GM10248 (cell line): ENCODE measurements at regions not wholly inside any gene's neighbourhood (a gene's known extent, or its start where the extent isn't known, plus 50 kb on each side); places are given as distances from the start of the nearest gene placed in this dataset.

Source experiments
- CTCF ChIA-PET: fragments of 300-600 bp; sonication (Branson Sonifier 250); formaldehyde crosslinking; extraction: SDS; loops from one replicate; lab custom pipeline; 2021; ENCODE audit warnings: antibody characterized with exemption; lab: Yijun Ruan, JAX
- POLR2A ChIA-PET: fragments of 350-650 bp; sonication (Branson Sonifier 250); formaldehyde crosslinking; extraction: SDS; loops from one replicate; lab custom pipeline; 2020; ENCODE audit warnings: antibody characterized with exemption; lab: Yijun Ruan, JAX
- DNase-seq: peaks from one replicate; pipeline ENCODE4 v3.0.0; 2012; ENCODE audit errors: extremely low spot score
- TF ChIP-seq, protein P1 (sequence below): IDR thresholded peaks from 2 replicates; pipeline ENCODE4 v1.5.1; 2012; ENCODE audit warnings: mild to moderate bottlenecking, low read depth; ENCODE audit errors: extremely low read depth, missing control alignments, control extremely low read depth

DNA sequence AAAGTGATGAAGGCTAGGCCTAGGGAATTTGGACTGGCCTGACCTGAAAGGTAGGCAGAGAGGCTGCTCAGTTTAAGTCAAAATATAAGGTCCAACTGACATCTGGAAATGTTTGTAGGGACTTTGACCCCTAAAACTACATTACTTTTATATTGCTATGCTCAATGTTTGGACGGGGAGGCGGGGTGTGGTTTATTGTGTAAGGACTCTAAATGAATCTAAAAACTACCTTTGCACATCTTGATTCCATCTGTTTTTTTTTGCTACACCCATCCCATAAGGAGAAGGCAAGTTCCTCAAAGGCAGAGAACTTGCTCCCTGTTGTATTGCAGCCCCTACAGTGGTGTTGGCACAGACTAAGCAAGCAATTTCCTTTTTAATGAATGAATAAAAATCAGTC, 227.1 kb downstream of the HACE1 start:
- TF ChIP-seq, protein P1, sequence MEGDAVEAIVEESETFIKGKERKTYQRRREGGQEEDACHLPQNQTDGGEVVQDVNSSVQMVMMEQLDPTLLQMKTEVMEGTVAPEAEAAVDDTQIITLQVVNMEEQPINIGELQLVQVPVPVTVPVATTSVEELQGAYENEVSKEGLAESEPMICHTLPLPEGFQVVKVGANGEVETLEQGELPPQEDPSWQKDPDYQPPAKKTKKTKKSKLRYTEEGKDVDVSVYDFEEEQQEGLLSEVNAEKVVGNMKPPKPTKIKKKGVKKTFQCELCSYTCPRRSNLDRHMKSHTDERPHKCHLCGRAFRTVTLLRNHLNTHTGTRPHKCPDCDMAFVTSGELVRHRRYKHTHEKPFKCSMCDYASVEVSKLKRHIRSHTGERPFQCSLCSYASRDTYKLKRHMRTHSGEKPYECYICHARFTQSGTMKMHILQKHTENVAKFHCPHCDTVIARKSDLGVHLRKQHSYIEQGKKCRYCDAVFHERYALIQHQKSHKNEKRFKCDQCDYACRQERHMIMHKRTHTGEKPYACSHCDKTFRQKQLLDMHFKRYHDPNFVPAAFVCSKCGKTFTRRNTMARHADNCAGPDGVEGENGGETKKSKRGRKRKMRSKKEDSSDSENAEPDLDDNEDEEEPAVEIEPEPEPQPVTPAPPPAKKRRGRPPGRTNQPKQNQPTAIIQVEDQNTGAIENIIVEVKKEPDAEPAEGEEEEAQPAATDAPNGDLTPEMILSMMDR = no peak
- POLR2A ChIA-PET = no interaction called here
- no peak for DNase-seq
- CTCF ChIA-PET = no interaction called here

DNA sequence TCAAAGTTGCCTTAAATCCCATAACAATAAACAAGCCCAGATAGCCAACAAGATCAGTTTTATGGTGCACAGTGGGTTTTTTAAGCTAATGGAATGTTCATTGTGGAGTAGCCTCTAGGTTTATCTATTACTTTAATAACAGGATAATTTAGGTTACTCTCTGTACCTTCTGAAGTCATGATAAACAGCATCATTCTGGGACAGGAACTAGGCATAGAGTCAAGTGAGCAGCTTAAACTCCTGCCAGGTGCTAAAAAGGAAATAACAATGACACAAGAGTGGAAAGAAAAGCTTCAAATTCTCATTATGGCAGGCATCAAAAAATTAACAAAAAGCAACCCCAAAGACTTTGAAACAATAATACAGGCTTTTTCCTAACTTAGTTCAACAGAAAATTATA, 228.8 kb downstream of the HACE1 start:
- no peak for DNase-seq
- POLR2A ChIA-PET = no interaction called here
- CTCF ChIA-PET = interaction anchor here (1.2 to 1.8 kb wide), 2 partner anchors 10 kb away, joined by 3 to 5 read pairs; no protein-coding TSS in a partner anchor
- TF ChIP-seq, protein P1 = no peak

DNA sequence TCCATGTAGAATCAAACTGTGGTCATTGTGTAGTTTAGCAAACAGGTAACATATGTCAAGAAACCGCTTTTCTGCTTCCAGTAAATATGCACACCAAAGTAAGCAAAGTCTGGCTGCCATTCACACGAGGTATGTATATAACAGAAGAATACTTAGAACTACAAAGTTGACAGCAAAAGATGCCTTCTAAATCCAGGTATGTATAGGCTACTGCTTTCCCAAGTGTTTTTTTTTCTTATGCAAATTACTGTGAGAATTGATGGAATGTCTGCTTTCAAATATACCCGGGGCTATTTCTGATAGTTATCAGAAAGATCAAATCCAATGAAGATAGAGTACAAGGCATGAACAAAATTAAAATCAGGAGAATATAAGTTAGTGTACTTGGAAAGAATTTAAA, 229.2 kb downstream of the HACE1 start:
- CTCF ChIA-PET = interaction anchor here (1.2 to 1.8 kb wide), 2 partner anchors 9 to 10 kb away, joined by 3 to 5 read pairs; no protein-coding TSS in a partner anchor

DNA sequence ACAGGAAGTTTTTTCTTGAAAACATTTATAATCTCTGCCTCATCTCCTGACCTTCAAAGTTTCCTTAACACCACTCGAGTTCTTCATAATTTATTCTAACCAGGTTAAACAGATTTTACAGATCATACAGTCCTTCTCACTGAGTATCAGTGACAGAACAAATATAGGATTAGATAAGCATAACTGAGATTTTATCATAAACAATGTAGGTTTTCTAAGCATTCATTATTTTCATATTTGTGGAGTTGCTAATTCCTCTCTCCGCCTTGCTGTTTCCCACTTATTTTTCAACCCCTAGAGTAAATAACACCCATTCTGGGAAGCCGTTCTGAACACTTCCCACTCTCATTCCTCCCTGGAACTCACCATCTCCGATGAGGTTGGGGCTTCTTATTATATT, 229.9 kb downstream of the HACE1 start:
- CTCF ChIA-PET = no interaction called here
- DNase-seq = no peak
- TF ChIP-seq, protein P1 = no peak
- POLR2A ChIA-PET = no interaction called here

More for the DNA sequence above, 229.2 kb downstream of the HACE1 start:
- TF ChIP-seq, protein P1 = no peak
- DNase-seq = no peak
- POLR2A ChIA-PET = no interaction called here

DNA sequence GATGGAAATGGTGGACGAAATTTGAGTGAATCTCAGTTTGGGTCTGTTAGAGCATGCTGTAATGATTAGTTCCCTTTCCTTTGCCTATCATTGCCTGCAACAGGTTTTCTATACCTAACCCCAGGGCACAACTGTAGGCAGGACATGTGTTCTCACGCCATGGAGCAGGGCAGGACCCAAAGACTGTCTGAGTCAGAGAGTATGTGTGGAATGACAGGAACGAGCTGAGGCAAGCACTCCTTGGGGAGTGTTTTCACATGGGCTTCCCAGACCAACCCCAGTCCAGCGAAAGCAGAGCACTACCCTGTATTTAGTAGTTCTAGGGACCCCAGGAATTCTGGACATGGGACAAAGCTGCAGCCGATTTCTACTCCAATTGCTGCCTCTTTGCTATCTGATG, 234.2 kb downstream of the HACE1 start:
- DNase-seq = no peak

DNA sequence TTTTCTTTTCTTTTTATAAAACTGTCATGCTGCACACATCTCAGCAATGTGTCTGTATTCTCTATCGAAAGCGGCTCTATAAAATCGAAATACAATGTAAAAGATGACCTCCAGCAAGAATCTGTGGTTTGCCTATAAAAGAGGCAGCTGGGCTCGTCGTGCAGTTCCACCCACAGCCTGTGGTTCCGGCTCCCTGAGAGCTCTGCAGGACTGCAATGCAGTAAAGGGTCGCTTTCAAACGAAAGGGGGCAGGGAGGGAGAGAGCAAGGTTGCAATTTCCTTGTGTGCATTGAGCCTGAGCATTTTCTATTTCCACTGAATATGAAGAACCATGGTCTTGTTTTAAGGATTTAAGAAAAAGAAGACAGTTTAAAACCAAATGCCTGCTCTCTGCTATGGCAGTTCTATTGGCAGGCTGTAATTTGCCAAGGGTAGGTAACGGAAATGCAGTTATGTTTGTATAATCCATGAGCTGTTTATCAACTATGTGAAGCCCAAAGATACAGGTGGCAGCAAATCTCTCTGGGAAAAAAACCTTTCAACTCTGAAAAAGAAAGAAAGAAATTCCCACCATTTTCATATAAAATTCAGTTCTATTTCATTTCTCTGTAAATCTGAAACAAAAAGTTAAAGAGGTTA, 236.5 kb downstream of the HACE1 start:
- DNase-seq = no peak
- ChIA-PET POLR2A (no interaction called here), CTCF (interaction anchor here (1.3 kb wide), 1 partner anchor 9 kb away, joined by 3 read pairs; no protein-coding TSS in a partner anchor)
- TF ChIP-seq, protein P1 = no peak

More for the DNA sequence above, 234.2 kb downstream of the HACE1 start:
- TF ChIP-seq, protein P1 = no peak
- CTCF ChIA-PET = interaction anchor here (1.2 to 1.3 kb wide), 2 partner anchors 14 to 20 kb away, joined by 3 read pairs; no protein-coding TSS in a partner anchor
- POLR2A ChIA-PET = no interaction called here
